Effector memory CD4-positive, alpha-beta T cell (primary cell): ENCODE measurements at regions not wholly inside any gene's neighbourhood (a gene's known extent, or its start where the extent isn't known, plus 50 kb on each side); places are given as distances from the start of the nearest gene placed in this dataset.

Experiments
- DNase-seq, 3 donors: peaks; one replicate each; pipeline ENCODE4 v3.0.0-alpha.2; 2020
- H3K27ac ChIP-seq: 2 replicates; pipeline ENCODE4 v1.7.0; 2013; ENCODE audit warnings: mild to moderate bottlenecking, low read length, moderate library complexity; ENCODE audit not compliant: insufficient read depth, poor library complexity, severe bottlenecking
- H3K27me3 ChIP-seq: replicated peaks from 2 replicates; pipeline ENCODE4 v1.7.0; 2013; ENCODE audit warnings: mild to moderate bottlenecking, low read length; ENCODE audit not compliant: insufficient read depth, control insufficient read depth, poor library complexity, severe bottlenecking
- H3K36me3 ChIP-seq: 2 replicates; pipeline ENCODE4 v1.7.0; 2013; ENCODE audit warnings: mild to moderate bottlenecking, low read length, moderate library complexity; ENCODE audit not compliant: control insufficient read depth, insufficient read depth
- H3K4me1 ChIP-seq: 2 replicates; pipeline ENCODE4 v1.7.0; 2013; ENCODE audit warnings: low read length, mild to moderate bottlenecking; ENCODE audit not compliant: control insufficient read depth, insufficient read depth, poor library complexity, severe bottlenecking
- H3K4me3 ChIP-seq: 2 replicates; pipeline ENCODE4 v1.7.0; 2013; ENCODE audit warnings: low read length, low read depth, mild to moderate bottlenecking; ENCODE audit not compliant: insufficient read depth, poor library complexity, severe bottlenecking
- H3K9me3 ChIP-seq: 2 replicates; pipeline ENCODE4 v1.7.0; 2013; ENCODE audit warnings: mild to moderate bottlenecking, low read length, moderate library complexity; ENCODE audit not compliant: control insufficient read depth

GRCh38 chr12:25424211-25424731, 128.8 kb downstream of the LMNTD1 start:
- H3K36me3 ChIP-seq, result no peaks in the 10 kb centered on the region
- no peaks in the 10 kb centered on the region for H3K27me3 ChIP-seq
- no peaks in the 10 kb centered on the region for H3K9me3 ChIP-seq
- no peak for DNase-seq
- H3K4me3 ChIP-seq, result no peak overlapping the region
- H3K27ac ChIP-seq, result no peak overlapping the region
- no peaks in the 10 kb centered on the region for H3K4me1 ChIP-seq

DNA sequence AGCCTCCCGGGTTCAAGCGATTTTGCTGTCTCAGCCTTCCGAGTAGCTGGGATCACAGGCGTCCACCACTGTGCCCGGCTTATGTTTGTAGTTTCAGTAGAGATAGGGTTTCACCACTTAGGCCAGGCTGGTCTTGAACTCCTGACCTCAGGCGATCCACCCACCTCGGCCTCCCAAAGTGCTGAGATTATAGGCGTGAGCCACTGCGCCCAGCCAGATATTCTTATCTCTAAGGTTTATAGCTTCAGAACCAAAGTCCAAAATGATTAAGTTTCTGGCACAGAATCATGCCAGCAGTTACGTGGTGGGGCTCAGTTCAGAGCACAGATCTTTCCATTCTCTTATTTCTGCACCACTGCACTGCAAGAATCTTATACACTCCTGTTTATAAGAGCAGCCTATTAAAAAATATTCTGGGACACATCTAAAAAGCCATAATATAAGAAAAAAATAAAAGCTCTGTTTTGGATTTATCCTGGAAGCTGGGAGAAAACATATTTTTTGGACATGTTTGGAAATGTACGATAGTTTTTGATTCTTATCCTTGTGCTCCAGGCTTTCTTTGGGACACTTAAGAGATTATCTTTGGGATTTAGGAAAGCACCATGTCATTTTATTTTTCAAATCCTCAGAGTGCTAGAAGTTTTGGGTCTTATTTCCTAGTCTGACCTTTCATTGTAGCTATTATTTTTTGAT, 129.6 kb downstream of the LMNTD1 start:
- H3K4me1 ChIP-seq, result no peaks in the 10 kb centered on the region
- H3K4me3 ChIP-seq, result no peak overlapping the region
- H3K9me3 ChIP-seq, result no peaks in the 10 kb centered on the region
- no peak for DNase-seq
- no peak overlapping the region for H3K27ac ChIP-seq
- no peaks in the 10 kb centered on the region for H3K36me3 ChIP-seq
- no peaks in the 10 kb centered on the region for H3K27me3 ChIP-seq

GRCh38 chr12:25422241-25422640, 130.8 kb downstream of the LMNTD1 start:
- DNase-seq, result no peak
- Histone ChIP-seq H3K36me3 (no peaks in the 10 kb centered on the region), H3K9me3 (no peaks in the 10 kb centered on the region), H3K27ac (no peak overlapping the region), H3K27me3 (no peaks in the 10 kb centered on the region), H3K4me3 (no peak overlapping the region), H3K4me1 (no peaks in the 10 kb centered on the region)

DNA sequence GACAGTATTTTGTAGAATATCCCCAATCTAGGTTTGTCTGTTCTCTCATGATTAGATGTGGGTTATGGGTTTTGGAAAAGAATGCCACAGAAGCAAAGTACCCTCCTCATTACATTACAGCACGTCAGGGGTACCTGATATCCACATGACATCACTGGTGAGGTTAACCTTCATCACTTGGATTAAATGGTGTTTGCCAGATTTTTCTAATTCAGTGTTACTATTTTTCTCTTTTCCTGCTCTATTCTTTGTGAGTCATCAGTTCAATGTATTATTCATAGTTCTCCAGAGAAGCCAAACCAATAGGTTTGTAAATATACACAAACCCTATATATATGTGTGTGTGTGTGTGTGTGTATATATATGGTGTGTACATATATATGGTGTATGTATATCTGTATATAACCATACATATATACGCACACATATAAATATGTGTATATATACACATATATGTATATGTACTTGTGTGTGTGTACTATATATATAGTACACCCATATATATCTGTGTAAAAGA, 131.4 kb downstream of the LMNTD1 start:
- Histone ChIP-seq H3K9me3 (no peaks in the 10 kb centered on the region), H3K4me1 (no peaks in the 10 kb centered on the region)

GRCh38 chr12:25420116-25420515, 133.0 kb downstream of the LMNTD1 start:
- no peak for DNase-seq
- no peaks in the 10 kb centered on the region for H3K36me3 ChIP-seq
- H3K4me1 ChIP-seq, result no peaks in the 10 kb centered on the region
- no peaks in the 10 kb centered on the region for H3K27me3 ChIP-seq
- no peak overlapping the region for H3K4me3 ChIP-seq
- H3K27ac ChIP-seq, result no peak overlapping the region
- no peaks in the 10 kb centered on the region for H3K9me3 ChIP-seq

More for the DNA sequence above, 131.4 kb downstream of the LMNTD1 start:
- H3K27ac ChIP-seq, result no peak overlapping the region
- H3K4me3 ChIP-seq, result no peak overlapping the region
- H3K27me3 ChIP-seq, result no peaks in the 10 kb centered on the region
- no peak for DNase-seq
- no peaks in the 10 kb centered on the region for H3K36me3 ChIP-seq

DNA sequence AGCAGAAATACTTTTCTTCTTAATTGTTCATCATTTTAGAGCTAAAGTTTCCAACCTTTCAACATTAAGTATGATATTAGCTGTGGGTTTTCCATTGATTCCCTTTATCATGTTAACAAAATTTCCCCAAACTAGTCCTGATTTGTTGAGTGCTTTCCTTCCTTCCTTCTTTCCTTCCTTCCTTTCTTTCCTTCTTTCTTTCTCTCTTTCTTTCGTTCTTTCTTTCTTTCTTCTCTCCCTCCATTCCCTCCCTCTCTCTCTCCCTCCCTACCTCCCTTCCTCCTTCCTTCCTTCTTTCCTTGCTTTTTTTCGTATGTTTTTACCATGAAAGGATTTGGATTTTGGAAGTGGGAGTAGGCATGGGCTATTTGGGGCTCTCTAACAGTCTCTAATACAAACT, 133.5 kb downstream of the LMNTD1 start:
- no peaks in the 10 kb centered on the region for H3K9me3 ChIP-seq
- DNase-seq, result no peak
- no peaks in the 10 kb centered on the region for H3K4me1 ChIP-seq
- no peaks in the 10 kb centered on the region for H3K27me3 ChIP-seq
- H3K36me3 ChIP-seq, result no peaks in the 10 kb centered on the region
- no peak overlapping the region for H3K4me3 ChIP-seq
- H3K27ac ChIP-seq, result no peak overlapping the region

DNA sequence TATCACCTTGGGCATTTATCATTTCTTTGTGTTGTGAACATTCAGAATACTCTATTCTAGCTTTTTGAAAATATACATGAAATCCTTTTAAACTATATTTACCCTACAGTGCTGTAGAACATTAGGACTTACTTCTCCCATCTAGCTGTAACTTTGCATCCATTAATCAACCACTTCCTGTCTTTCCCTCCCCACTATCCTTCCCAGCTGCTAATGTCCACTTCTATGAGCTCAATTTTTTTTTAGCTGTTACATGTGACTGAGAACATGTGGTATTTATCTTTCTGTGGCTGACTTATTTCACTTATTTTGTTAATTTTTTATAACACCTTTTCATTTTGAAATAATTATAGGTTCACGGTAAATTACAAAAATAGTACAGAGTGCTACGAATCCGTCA, 136.0 kb downstream of the LMNTD1 start:
- Histone ChIP-seq H3K4me1 (no peaks in the 10 kb centered on the region), H3K27ac (no peak overlapping the region), H3K27me3 (no peaks in the 10 kb centered on the region), H3K4me3 (no peak overlapping the region), H3K9me3 (no peaks in the 10 kb centered on the region), H3K36me3 (no peaks in the 10 kb centered on the region)
- DNase-seq, result no peak

GRCh38 chr12:25416516-25416915, 136.6 kb downstream of the LMNTD1 start:
- H3K9me3 ChIP-seq, result no peaks in the 10 kb centered on the region
- no peak overlapping the region for H3K27ac ChIP-seq
- no peak overlapping the region for H3K4me3 ChIP-seq
- no peaks in the 10 kb centered on the region for H3K36me3 ChIP-seq
- no peaks in the 10 kb centered on the region for H3K27me3 ChIP-seq
- no peaks in the 10 kb centered on the region for H3K4me1 ChIP-seq
- DNase-seq, result no peak

DNA sequence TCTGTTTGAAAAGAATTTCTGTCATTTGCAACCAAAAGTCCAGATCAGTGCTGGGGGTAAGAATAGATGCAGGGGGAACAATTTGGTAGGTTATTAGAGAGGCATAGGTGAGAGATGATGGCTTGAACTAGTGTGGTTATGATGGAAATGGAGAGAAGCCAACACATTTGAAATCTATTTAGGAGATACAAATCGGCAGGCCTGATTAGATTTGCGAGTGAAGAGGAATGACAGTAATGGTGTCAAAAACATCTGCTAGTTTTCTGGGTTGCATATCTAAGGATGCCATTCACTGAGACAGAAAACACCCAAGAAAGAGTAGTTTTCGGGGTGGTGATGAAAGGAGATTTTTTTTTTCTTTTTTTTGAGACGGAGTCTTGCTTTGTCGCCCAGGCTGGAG, 138.1 kb downstream of the LMNTD1 start:
- DNase-seq, result no peak
- H3K4me1 ChIP-seq, result no peaks in the 10 kb centered on the region
- H3K27me3 ChIP-seq, result no peaks in the 10 kb centered on the region
- H3K27ac ChIP-seq, result no peak overlapping the region
- H3K4me3 ChIP-seq, result no peak overlapping the region
- H3K36me3 ChIP-seq, result no peaks in the 10 kb centered on the region
- H3K9me3 ChIP-seq, result no peaks in the 10 kb centered on the region

DNA sequence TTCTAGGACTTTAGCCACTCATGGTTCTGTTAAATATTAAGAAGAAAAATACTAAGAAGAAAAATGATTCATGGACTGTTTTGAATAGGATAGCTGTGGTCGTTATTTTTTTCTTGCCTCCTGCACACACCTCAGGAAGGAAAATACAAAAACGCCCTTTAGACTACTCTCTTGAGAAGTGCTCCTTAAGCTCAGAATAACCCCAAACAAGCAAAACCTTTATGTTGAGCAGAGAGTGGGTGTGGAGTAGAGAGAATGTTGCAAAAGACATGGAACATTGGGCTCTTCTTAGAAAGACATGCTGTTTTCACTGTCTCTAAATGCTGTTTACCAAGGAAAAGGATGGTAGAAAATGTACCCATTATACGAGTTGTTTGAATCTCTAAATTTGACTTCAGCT, 140.3 kb downstream of the LMNTD1 start:
- no peak overlapping the region for H3K4me3 ChIP-seq
- H3K9me3 ChIP-seq, result no peaks in the 10 kb centered on the region
- H3K4me1 ChIP-seq, result no peaks in the 10 kb centered on the region
- H3K27me3 ChIP-seq, result no peaks in the 10 kb centered on the region
- no peaks in the 10 kb centered on the region for H3K36me3 ChIP-seq
- no peak overlapping the region for H3K27ac ChIP-seq
- no peak for DNase-seq
